B cell (primary cell): ENCODE measurements at regions not wholly inside any gene's neighbourhood (a gene's known extent, or its start where the extent isn't known, plus 50 kb on each side); places are given as distances from the start of the nearest gene placed in this dataset.

Experiments used
- ATAC-seq: fragments of 200-7000 bp; cut with Tn5 transposase; one replicate; pipeline ENCODE4 v1.10.0; 2021; ENCODE audit warnings: low read depth, mild to moderate bottlenecking, moderate number of reproducible peaks, moderate library complexity
- CTCF ChIA-PET: fragments of 350-600 bp; sonication (Branson Sonifier 250); formaldehyde crosslinking; loops from one replicate; lab custom pipeline; 2021; ENCODE audit warnings: antibody characterized with exemption, inconsistent platforms; lab: Charles Lee
- POLR2A ChIA-PET: fragments of 350-600 bp; sonication (Branson Sonifier 250); formaldehyde crosslinking; loops from one replicate; lab custom pipeline; 2021; ENCODE audit warnings: antibody characterized with exemption; lab: Charles Lee
- DNase-seq: peaks from one replicate; pipeline ENCODE4 v3.0.0; 2013
- H2AFZ ChIP-seq: 2 replicates; pipeline ENCODE4 v1.6.1; 2012; ENCODE audit warnings: mild to moderate bottlenecking, low read depth, low read length; ENCODE audit not compliant: insufficient read depth, poor library complexity, severe bottlenecking
- H3K27ac ChIP-seq, 2 donors: 1 replicate in 1 of 2; 2 replicates in 1 of 2; pipeline ENCODE4 v1.5.1; 2012 to 2013; ENCODE audit warnings: low read length in 2 of 2, mild to moderate bottlenecking in 2 of 2, moderate library complexity in 1 of 2
- H3K27me3 ChIP-seq, 4 experiments: fragments of 200-600 bp in 1 of 4; sonication (generic) in 1 of 4; replicated peaks in 1 of 4; 1 replicate in 2 of 4; 2 replicates in 2 of 4; pipeline versions ENCODE4 v1.6.1 to v1.7.0; 2013 to 2016; ENCODE audit warnings: low read length in 3 of 4, mild to moderate bottlenecking in 2 of 4, mixed read lengths in 1 of 4, moderate library complexity in 1 of 4; ENCODE audit not compliant: insufficient read depth in 4 of 4, control insufficient read depth in 3 of 4; ENCODE audit errors: control extremely low read depth in 1 of 4
- H3K36me3 ChIP-seq, 2 experiments: replicated peaks in 1 of 2; 1 replicate in 1 of 2; 2 replicates in 1 of 2; pipeline versions ENCODE4 v1.6.1 to v1.7.1; 2013; ENCODE audit warnings: low read length in 1 of 2; ENCODE audit not compliant: insufficient read depth in 2 of 2, control insufficient read depth in 1 of 2; ENCODE audit errors: control extremely low read depth in 1 of 2, extremely low read depth in 1 of 2
- H3K4me1 ChIP-seq, 2 donors: fragments of 200-600 bp in 1 of 2; sonication (generic) in 1 of 2; 1 replicate in 1 of 2; 2 replicates in 1 of 2; pipeline versions ENCODE4 v1.5.1 to v1.6.1; 2013 to 2017; ENCODE audit warnings: low read length in 2 of 2; ENCODE audit not compliant: control insufficient read depth in 2 of 2, insufficient read depth in 2 of 2
- H3K4me2 ChIP-seq: replicated peaks from 2 replicates; pipeline ENCODE3; 2012; ENCODE audit warnings: mild to moderate bottlenecking, low read depth, low read length; ENCODE audit not compliant: poor library complexity, severe bottlenecking
- H3K4me3 ChIP-seq, 5 experiments: fragments of 200-600 bp in 1 of 5; sonication (generic) in 1 of 5; 1 replicate in 3 of 5; 2 replicates in 2 of 5; pipeline versions ENCODE4 v1.5.1 to v1.7.0; 2011 to 2016; ENCODE audit warnings: low read length in 4 of 5, mild to moderate bottlenecking in 4 of 5, low read depth in 2 of 5, control low read depth in 1 of 5, moderate library complexity in 1 of 5; ENCODE audit not compliant: insufficient read depth in 1 of 5; ENCODE audit errors: control extremely low read depth in 1 of 5, extremely low read depth in 1 of 5
- H3K79me2 ChIP-seq: fragments of 200-600 bp; sonication (generic); one replicate; pipeline ENCODE4 v1.6.0; 2016; ENCODE audit warnings: low read length; ENCODE audit not compliant: control insufficient read depth, insufficient read depth
- H3K9ac ChIP-seq: fragments of 200-600 bp; sonication (generic); 2 replicates; pipeline ENCODE4 v1.6.1; 2017; ENCODE audit warnings: mild to moderate bottlenecking, low read length, moderate library complexity
- H3K9me3 ChIP-seq, 3 donors: one replicate each; pipeline versions ENCODE4 v1.6.1 to v1.7.1; 2013; ENCODE audit warnings: low read length in 2 of 3; ENCODE audit not compliant: control insufficient read depth in 2 of 3, insufficient read depth in 1 of 3; ENCODE audit errors: control extremely low read depth in 1 of 3
- H4K20me1 ChIP-seq: 2 replicates; pipeline ENCODE4 v1.6.0; 2012; ENCODE audit warnings: mild to moderate bottlenecking, low read length; ENCODE audit not compliant: insufficient read depth, control insufficient read depth, poor library complexity, severe bottlenecking
- H3K27ac Mint-ChIP-seq: one replicate; pipeline ENCODE4 v1.8.0; 2021; ENCODE audit warnings: mixed read lengths
- H3K27me3 Mint-ChIP-seq: one replicate; pipeline ENCODE4 v1.8.0; 2021; ENCODE audit warnings: mixed read lengths
- H3K4me1 Mint-ChIP-seq: one replicate; pipeline ENCODE4 v1.8.0; 2021; ENCODE audit warnings: mixed read lengths
- H3K4me3 Mint-ChIP-seq: one replicate; pipeline ENCODE4 v1.8.0; 2021; ENCODE audit warnings: mixed read lengths
- H3K9me3 Mint-ChIP-seq: one replicate; pipeline ENCODE4 v1.8.0; 2022; ENCODE audit warnings: mixed read lengths; ENCODE audit not compliant: insufficient read depth
- EZH2 ChIP-seq: IDR thresholded peaks from 2 replicates; pipeline ENCODE4 v1.6.1; 2012; ENCODE audit warnings: borderline replicate concordance, low read depth, mild to moderate bottlenecking, moderate library complexity, low read length; ENCODE audit not compliant: insufficient read depth, poor library complexity, severe bottlenecking
- WGBS: methylation state at CpG from one replicate; pipeline ENCODE4 v1.1.5; 2013; ENCODE audit warnings: missing lambda C conversion rate; ENCODE audit not compliant: insufficient coverage; 5-methylcytosine and 5-hydroxymethylcytosine counted together
- intact Hi-C: fragments of 100-400 bp; cut with micrococcal nuclease; formaldehyde crosslinking; loops from one replicate; pipeline ENCODE4 v1.10.0; 2022
- TF ChIP-seq, protein P1 (sequence below): fragments of 200-600 bp; IDR thresholded peaks from one replicate; pipeline ENCODE4 v1.8.0; 2022; ENCODE audit warnings: antibody characterized with exemption, mild to moderate bottlenecking

DNA sequence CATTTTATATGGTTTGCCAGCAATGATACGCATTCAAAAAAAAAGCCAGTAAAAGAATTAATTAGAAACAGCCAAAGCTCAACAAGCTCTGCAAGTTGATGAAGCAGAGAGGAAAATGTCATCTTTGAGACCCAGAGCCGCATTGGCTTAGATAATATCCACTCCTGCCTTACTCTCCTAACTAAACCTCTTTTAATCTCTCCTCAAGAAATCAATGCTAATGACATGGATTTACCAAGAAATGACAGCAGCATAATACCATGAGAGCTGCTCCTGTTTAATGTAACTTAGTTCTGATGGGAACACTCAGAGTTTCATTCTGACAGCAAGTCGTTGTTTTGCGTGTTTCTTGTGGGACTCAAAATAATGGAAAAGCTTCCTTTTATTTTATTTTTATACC lies 1099.4 kb upstream of the PIK3C3 start:
- no peaks in the 10 kb centered on the region for H3K36me3 ChIP-seq
- H2AFZ ChIP-seq = no peak overlapping the region
- no CpG with 5 or more reads among the region's 4 CpGs for WGBS
- no peak overlapping the region for H3K4me3 ChIP-seq
- no peaks in the 10 kb centered on the region for H4K20me1 ChIP-seq
- no peaks in the 10 kb centered on the region for H3K27me3 ChIP-seq
- ChIA-PET POLR2A (no interaction called here), CTCF (no interaction called here)
- Mint-ChIP-seq H3K27me3 (no peaks in the 10 kb centered on the region), H3K4me1 (no peaks in the 10 kb centered on the region), H3K9me3 (peaks cover 6% of the 10 kb centered on the region), H3K4me3 (no peak overlapping the region), H3K27ac (no peak overlapping the region)
- H3K4me1 ChIP-seq = no peaks in the 10 kb centered on the region
- H3K79me2 ChIP-seq = no peaks in the 10 kb centered on the region
- DNase-seq = no peak
- intact Hi-C loops = no loop called here
- H3K9ac ChIP-seq = no peak overlapping the region
- TF ChIP-seq EZH2 = no peak
- TF ChIP-seq, protein P1, sequence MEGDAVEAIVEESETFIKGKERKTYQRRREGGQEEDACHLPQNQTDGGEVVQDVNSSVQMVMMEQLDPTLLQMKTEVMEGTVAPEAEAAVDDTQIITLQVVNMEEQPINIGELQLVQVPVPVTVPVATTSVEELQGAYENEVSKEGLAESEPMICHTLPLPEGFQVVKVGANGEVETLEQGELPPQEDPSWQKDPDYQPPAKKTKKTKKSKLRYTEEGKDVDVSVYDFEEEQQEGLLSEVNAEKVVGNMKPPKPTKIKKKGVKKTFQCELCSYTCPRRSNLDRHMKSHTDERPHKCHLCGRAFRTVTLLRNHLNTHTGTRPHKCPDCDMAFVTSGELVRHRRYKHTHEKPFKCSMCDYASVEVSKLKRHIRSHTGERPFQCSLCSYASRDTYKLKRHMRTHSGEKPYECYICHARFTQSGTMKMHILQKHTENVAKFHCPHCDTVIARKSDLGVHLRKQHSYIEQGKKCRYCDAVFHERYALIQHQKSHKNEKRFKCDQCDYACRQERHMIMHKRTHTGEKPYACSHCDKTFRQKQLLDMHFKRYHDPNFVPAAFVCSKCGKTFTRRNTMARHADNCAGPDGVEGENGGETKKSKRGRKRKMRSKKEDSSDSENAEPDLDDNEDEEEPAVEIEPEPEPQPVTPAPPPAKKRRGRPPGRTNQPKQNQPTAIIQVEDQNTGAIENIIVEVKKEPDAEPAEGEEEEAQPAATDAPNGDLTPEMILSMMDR = no peak
- no peak for ATAC-seq
- peaks cover 0 to 3% (median 0%) of the 10 kb centered on the region in 3 donors for H3K9me3 ChIP-seq
- no peak overlapping the region for H3K4me2 ChIP-seq
- H3K27ac ChIP-seq = no peak overlapping the region

DNA sequence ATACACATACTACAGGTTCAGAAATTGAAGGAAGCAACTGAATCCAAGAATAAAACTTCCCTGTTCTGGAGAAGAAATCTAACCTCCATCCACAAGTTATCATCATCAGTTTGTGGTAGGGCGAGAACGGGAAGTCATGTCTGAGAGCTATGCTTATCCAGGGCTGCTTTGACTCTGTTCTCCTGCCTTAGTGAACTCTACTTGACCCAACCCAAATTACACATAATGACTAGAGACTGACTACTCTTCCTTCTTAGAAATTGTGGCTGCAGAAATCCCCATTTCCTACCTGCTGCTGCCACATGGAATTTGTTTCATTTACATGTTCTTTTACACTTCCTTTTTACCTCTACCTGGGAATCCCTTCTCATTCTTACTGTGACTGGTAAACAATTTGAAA lies 1102.6 kb upstream of the PIK3C3 start:
- Histone ChIP-seq H3K9me3 (no peaks in the 10 kb centered on the region), H3K4me1 (no peaks in the 10 kb centered on the region), H3K27ac (no peak overlapping the region), H2AFZ (no peak overlapping the region), H3K79me2 (no peaks in the 10 kb centered on the region), H3K9ac (no peak overlapping the region), H3K36me3 (no peaks in the 10 kb centered on the region), H3K27me3 (no peaks in the 10 kb centered on the region), H3K4me2 (no peak overlapping the region), H4K20me1 (no peaks in the 10 kb centered on the region), H3K4me3 (no peak overlapping the region)
- intact Hi-C loops = no loop called here
- no peak for ATAC-seq
- POLR2A ChIA-PET = no interaction called here
- Mint-ChIP-seq H3K4me1 (no peaks in the 10 kb centered on the region), H3K27ac (no peak overlapping the region), H3K27me3 (no peaks in the 10 kb centered on the region), H3K4me3 (no peak overlapping the region), H3K9me3 (peaks cover 3% of the 10 kb centered on the region)
- TF ChIP-seq EZH2 = no peak
- TF ChIP-seq, protein P1 = no peak
- CTCF ChIA-PET = no interaction called here
- WGBS = 100% methylated on average over 1 of the region's 2 CpGs
- DNase-seq = no peak
